OCI-LY7 (cell line): ENCODE measurements at regions not wholly inside any gene's neighbourhood (a gene's known extent, or its start where the extent isn't known, plus 50 kb on each side); places are given as distances from the start of the nearest gene placed in this dataset.
A peak's percentile ranks its signal among the peaks of the same experiment; 100 is the strongest.

ENCODE experiments used
- BruUV-seq: library from RNA; stranded (reverse); fragments of 400-500 nt; replicated peaks from 2 replicates; lab custom pipeline; 2021; lab: Mats Ljungman, UMichigan
- CTCF ChIA-PET: fragments of 300-600 bp; sonication (Branson Sonifier 250); formaldehyde crosslinking; loops from one replicate; lab custom pipeline; 2022; ENCODE audit warnings: antibody characterized with exemption; ENCODE audit not compliant: unreplicated experiment; lab: Charles Lee
- POLR2A ChIA-PET: fragments of 300-600 bp; sonication (Branson Sonifier 250); formaldehyde crosslinking; loops from one replicate; lab custom pipeline; 2022; ENCODE audit warnings: antibody characterized with exemption; lab: Charles Lee
- DNase-seq: peaks from one replicate; pipeline ENCODE4 v3.0.0-alpha.2; 2015; ENCODE audit warnings: low spot score
- H2AFZ ChIP-seq: fragments of 200-600 bp; sonication (generic), shearing (Covaris generic); 2 replicates; pipeline ENCODE4 v1.6.1; 2014; ENCODE audit warnings: mild to moderate bottlenecking, antibody characterized with exemption, low read length, moderate library complexity
- H3K27ac ChIP-seq: fragments of 200-600 bp; sonication (generic); 2 replicates; pipeline ENCODE4 v1.5.1; 2014; ENCODE audit warnings: mixed run types, low read depth, mild to moderate bottlenecking, moderate library complexity, low read length, inconsistent platforms; ENCODE audit not compliant: poor library complexity, severe bottlenecking
- H3K36me3 ChIP-seq: fragments of 200-600 bp; sonication (generic); 2 replicates; pipeline ENCODE4 v1.6.1; 2014; ENCODE audit warnings: mild to moderate bottlenecking, antibody characterized with exemption, low read length, moderate library complexity, mixed read lengths; ENCODE audit not compliant: insufficient read depth
- H3K4me1 ChIP-seq: fragments of 200-600 bp; sonication (generic); 2 replicates; pipeline ENCODE4 v1.5.1; 2014; ENCODE audit warnings: mild to moderate bottlenecking, low read length; ENCODE audit not compliant: insufficient read depth, poor library complexity, severe bottlenecking
- H3K4me2 ChIP-seq: fragments of 200-600 bp; sonication (generic); 2 replicates; pipeline ENCODE4 v1.6.1; 2014; ENCODE audit warnings: mild to moderate bottlenecking, low read length
- H3K4me3 ChIP-seq: fragments of 200-600 bp; sonication (generic); 2 replicates; pipeline ENCODE4 v1.5.1; 2014; ENCODE audit warnings: mild to moderate bottlenecking, low read depth, low read length; ENCODE audit not compliant: poor library complexity, severe bottlenecking
- H3K79me2 ChIP-seq: fragments of 200-600 bp; sonication (generic); 2 replicates; pipeline ENCODE4 v1.6.1; 2016; ENCODE audit warnings: low read depth, mild to moderate bottlenecking, low read length, moderate library complexity, mixed read lengths; ENCODE audit not compliant: insufficient read depth
- H3K9me2 ChIP-seq: fragments of 200-600 bp; sonication (generic); 2 replicates; pipeline ENCODE4 v1.6.1; 2016; ENCODE audit warnings: mild to moderate bottlenecking, low read length, mixed read lengths; ENCODE audit not compliant: insufficient read depth
- H3K9me3 ChIP-seq: fragments of 200-600 bp; sonication (generic); 2 replicates; pipeline ENCODE4 v1.6.1; 2014; ENCODE audit warnings: mild to moderate bottlenecking, mixed run types, low read length, mixed read lengths
- H4K20me1 ChIP-seq: fragments of 200-600 bp; sonication (generic); 2 replicates; pipeline ENCODE4 v1.6.1; 2014; ENCODE audit warnings: mild to moderate bottlenecking, antibody characterized with exemption, low read length, moderate library complexity, mixed read lengths; ENCODE audit not compliant: insufficient read depth
- CTCF ChIP-seq: fragments of 200-600 bp; sonication (generic); conservative IDR thresholded peaks from 2 replicates; pipeline ENCODE4 v1.5.1; 2014; ENCODE audit warnings: mild to moderate bottlenecking, antibody characterized with exemption, low read length, moderate library complexity, mixed read lengths
- EZH2phosphoT487 ChIP-seq: fragments of 200-600 bp; sonication (generic); IDR thresholded peaks from 2 replicates; pipeline ENCODE4 v1.6.1; 2018; ENCODE audit warnings: low read depth, borderline replicate concordance, mild to moderate bottlenecking, mixed run types, antibody characterized with exemption, low read length, moderate library complexity, mixed read lengths
- intact Hi-C: fragments of 100-400 bp; cut with micrococcal nuclease; formaldehyde crosslinking; loops from one replicate; pipeline ENCODE4 v1.10.0; 2022; ENCODE audit not compliant: unreplicated experiment

GRCh38 chr4:3655963-3656362 is 110.2 kb upstream of the ADRA2C start:
- Histone ChIP-seq H3K4me2 (peak overlapping the region; percentile 58), H3K36me3 (no peaks in the 10 kb centered on the region), H2AFZ (no peak overlapping the region), H3K27ac (peak overlapping the region; percentile 90), H4K20me1 (no peaks in the 10 kb centered on the region), H3K4me1 (peaks cover 64% of the 10 kb centered on the region), H3K4me3 (peak overlapping the region; percentile 22), H3K9me3 (no peaks in the 10 kb centered on the region), H3K9me2 (no peaks in the 10 kb centered on the region), H3K79me2 (no peaks in the 10 kb centered on the region)
- BruUV-seq = no TSS peak
- no peak for DNase-seq
- intact Hi-C loops = no loop called here
- ChIA-PET CTCF (interaction anchor here (0.5 kb wide), 1 partner anchor 207 kb away, joined by 12 read pairs; no protein-coding TSS in a partner anchor), POLR2A (no interaction called here)
- TF ChIP-seq EZH2phosphoT487 = no peak
- TF ChIP-seq CTCF = no peak

GRCh38 chr4:3655485-3655884 is 110.7 kb upstream of the ADRA2C start:
- Histone ChIP-seq H3K36me3 (no peaks in the 10 kb centered on the region), H2AFZ (no peak overlapping the region), H3K9me3 (no peaks in the 10 kb centered on the region), H3K27ac (peak overlapping the region; percentile 90), H3K4me2 (peak overlapping the region; percentile 58; the same call in 1 of the 2 replicates), H3K9me2 (no peaks in the 10 kb centered on the region), H3K4me1 (peaks cover 59% of the 10 kb centered on the region), H3K4me3 (no peak overlapping the region), H3K79me2 (no peaks in the 10 kb centered on the region), H4K20me1 (no peaks in the 10 kb centered on the region)
- BruUV-seq = no TSS peak
- TF ChIP-seq CTCF (no peak), EZH2phosphoT487 (no peak)
- ChIA-PET CTCF (interaction anchor here (0.5 kb wide), 1 partner anchor 207 kb away, joined by 12 read pairs; no protein-coding TSS in a partner anchor), POLR2A (no interaction called here)
- peak; percentile 38 for DNase-seq
- intact Hi-C loops = no loop called here

GRCh38 chr4:3654036-3654807 is 112.0 kb upstream of the ADRA2C start:
- no TSS peak for BruUV-seq
- no peak for TF ChIP-seq CTCF
- TF ChIP-seq EZH2phosphoT487 = no peak
- Histone ChIP-seq H3K4me3 (no peak overlapping the region), H2AFZ (no peak overlapping the region), H3K27ac (no peak overlapping the region), H3K9me3 (no peaks in the 10 kb centered on the region), H3K36me3 (no peaks in the 10 kb centered on the region), H3K4me2 (no peak overlapping the region), H3K79me2 (no peaks in the 10 kb centered on the region), H3K4me1 (peaks cover 47% of the 10 kb centered on the region), H4K20me1 (no peaks in the 10 kb centered on the region), H3K9me2 (no peaks in the 10 kb centered on the region)
- ChIA-PET POLR2A (no interaction called here), CTCF (no interaction called here)
- intact Hi-C loops = no loop called here
- no peak for DNase-seq
